NCI-H187 treated with DMSO at 0.1 percent for 48 hours (cell line): ENCODE measurements at regions not wholly inside any gene's neighbourhood (a gene's known extent, or its start where the extent isn't known, plus 50 kb on each side); places are given as distances from the start of the nearest gene placed in this dataset.

Source experiments
- DNase-seq: peaks from one replicate; lab custom pipeline; 2025; lab: John Stamatoyannopoulos, UW

DNA sequence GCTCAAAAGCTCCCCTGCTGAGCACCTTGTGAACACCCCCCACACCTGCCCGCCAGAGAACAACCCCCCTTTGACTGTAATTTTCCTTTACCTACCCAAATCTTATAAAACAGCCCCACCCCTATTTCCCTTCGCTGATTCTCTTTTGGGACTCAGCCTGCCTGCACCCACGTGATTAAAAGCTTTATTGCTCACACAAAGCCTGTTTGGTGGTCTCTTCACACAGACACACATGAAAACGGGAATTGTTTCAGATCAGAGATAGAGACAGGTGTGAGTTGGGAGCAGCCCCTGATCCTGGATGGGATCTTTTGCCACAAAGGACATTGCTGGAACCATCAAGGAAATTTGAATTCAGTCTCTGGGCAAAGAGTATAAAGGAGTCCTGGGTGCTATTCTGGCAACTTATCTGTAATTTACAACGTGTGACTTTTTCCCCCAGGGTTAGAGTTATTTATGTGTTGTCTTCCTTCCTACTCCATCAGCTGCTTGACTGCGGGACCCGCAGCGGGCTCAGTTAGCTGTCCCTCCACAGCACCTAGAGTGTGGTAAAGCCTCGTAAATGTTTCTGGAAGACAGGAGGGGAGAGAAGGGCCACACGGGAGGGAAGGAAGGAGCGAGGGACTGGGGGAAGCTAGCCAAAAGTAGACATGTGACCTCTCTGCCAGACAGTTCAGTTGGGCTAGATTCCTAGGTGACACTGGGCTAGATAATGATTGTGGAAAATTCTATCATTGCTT, 437.0 kb downstream of the ZNF608 start:
- DNase-seq: no peak

DNA sequence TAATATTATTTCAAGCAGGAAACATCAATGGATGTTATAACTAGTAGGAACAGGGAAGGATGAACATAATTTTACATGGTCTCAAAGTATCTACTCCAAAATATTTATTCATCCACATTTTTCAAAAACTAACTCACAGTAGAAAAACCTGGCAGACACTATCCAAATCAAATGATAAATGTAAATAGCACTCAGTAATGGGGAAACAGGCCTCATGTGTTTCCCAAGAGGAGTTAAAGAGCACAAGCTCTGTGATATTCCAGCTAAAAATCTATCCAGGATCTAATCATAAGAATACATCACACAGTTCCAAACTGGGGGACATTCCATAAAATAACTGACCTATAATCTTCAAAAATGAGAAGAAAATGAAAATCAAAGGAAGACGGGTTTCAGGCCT, 443.1 kb downstream of the ZNF608 start:
- DNase-seq: no peak

DNA sequence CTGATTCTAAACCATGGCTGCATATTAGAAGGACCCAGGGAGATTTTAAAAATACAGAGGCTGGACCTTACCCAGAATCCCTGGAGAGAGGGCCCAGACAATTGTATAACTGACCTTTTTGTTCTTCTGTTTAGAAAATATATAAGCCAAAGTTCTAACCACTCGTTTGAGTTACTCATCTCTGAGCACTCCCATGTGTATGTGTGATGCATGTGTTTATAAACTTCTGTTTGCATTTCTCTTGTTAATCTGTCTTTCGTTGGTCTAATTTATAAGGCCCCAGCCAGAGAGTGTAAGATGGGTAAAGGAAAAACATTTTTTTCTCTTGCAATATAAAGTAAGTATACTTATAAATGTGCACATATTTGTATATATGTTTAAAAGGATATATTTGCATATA, 443.9 kb downstream of the ZNF608 start:
- no peak for DNase-seq

DNA sequence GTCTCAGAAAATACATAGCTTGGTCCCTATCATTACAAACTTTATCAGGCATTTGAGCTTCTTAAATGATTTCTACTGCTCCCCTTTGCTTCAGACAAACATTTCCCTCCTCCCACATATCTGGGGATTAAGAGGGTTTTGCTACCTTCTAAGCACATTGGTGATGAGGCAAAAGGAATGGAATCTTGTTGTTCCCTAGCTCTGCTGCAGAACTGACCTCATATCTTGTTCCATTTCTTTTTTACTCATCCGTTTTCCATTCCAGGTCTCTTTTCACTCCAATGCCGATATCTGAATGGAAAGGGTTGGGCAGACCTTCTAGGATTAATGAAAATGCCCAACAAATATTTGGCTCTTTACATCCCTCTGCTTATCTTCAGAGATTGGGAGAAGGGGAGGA, 444.6 kb downstream of the ZNF608 start:
- DNase-seq: no peak

DNA sequence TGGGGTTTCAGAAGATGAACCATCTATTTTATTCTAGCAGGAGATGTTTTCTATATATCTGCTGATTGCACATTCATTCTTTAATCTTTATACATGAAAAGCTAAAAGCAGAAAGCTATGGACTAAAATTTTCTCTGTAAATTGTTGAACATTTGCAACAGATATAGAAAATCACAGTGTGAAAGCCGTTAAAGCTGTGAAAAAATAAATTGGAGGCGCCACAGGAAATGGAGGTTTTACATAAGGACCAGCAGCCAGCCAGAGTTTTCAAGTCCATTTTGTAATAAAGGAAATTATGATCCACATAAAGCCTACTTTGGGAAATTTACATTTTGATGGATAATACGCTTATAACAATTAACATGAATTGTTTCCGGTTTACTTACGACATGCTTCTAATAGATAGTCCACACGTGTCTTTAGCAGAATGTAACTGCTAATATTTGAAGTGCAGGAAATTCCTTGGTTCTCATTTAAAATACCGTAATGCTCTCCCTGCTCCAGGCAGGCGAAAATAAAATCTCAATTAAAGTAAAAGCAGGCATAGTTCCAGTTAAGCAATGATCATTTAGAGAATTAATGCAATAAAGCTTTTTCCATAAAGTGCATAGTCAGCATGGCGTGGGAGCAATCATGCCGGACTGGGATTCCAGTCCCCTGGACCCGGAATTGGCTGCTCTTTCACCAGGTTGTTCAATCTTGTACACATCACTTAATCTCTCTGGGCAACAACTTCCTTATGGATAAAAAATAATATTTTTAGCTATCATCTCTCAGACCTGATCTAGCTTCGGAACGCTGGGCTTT, 445.4 kb downstream of the ZNF608 start:
- DNase-seq: no peak

DNA sequence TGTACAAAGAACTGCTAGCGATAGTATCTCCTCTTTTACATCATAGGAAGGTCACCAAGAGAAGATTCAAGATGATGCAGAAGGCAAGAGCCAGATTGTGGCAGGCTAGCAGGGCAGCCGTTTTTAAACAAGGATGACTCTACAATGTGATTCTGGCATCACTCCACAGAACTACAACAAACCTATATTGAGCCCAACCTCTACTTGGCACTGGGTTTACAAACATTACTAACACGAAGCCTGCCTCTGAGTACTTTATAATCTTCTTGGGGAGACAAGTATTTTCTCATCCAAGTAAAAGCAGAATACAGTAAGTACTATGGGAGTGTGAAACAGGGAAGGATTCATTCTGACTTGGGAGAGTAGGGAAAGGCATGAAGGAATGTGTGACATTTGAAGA, 448.6 kb downstream of the ZNF608 start:
- DNase-seq: no peak

DNA sequence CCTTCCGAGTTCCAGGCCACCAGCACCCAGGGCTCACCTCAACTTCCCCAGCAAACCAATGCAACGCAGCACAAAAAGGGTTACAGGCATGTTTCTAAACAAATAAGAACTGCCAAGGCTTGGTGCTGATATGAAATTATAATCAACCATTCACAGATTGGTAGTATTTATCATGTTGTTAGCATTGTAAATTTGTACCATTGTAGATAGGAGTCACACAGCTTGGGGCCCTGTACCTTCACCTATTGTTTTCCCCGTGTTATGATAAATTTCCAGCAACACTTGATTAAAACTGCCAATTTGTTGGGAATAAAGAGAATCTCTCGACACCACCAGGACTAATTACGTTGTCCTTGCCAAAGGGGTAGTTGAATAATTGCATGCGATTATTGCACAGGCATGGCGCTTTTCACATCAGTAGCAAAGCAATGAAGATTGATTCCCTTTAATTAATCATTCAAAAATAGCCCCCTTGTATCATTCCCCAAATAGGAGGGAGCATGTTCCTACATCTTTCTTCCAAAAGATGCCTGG, 454.1 kb downstream of the ZNF608 start:
- no peak for DNase-seq

DNA sequence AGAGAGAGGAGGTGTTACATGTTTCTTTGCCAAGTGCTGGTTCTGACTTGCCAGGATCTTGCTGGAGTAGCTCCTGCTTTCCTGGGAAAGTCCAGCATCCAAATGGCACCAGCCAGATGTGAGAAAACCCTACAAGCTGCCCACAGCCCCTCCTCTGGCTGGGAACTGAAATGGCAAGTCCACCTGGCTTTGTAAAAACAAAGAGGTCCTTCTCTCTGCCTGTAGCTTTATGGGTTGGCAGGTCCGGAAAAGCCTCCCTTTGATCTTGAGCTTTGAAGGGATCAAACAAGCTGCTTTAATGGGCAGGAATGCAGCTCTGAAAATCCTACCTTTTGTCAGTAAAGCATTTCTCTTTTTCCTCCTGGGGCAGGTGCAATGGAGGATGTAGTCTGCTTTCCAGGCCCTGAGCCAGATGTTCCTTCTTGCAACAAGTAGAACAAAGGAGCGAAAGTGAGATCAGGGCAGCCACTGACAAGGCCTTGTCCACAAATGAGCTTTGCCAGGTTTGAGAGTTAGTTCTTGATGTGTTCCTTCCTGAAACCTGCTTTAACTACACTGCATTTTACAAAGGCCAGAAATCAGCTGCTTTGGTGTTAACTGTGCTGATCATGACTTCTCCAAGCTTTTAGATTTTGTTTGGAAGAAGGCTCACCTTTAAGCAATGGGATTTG, 456.7 kb downstream of the ZNF608 start:
- no peak for DNase-seq

DNA sequence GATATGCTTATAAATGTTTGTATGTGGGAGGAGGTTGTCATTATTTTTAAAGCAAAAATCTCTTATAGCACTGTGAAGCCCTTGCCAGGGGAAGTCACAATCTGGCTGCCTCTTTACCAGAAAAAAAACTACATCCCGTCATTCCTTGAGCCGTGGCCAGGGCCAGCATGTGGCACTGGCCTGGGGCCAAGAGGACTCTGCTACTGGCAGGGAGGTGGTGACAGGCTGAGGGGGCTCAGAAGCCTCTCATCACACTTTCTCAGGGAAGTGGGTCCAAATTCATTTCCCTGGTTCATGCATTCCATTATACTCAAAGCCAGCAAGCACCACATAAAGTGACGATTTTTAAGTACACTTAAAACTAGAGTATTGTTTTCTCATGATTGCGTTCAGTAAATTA, 457.3 kb downstream of the ZNF608 start:
- no peak for DNase-seq

DNA sequence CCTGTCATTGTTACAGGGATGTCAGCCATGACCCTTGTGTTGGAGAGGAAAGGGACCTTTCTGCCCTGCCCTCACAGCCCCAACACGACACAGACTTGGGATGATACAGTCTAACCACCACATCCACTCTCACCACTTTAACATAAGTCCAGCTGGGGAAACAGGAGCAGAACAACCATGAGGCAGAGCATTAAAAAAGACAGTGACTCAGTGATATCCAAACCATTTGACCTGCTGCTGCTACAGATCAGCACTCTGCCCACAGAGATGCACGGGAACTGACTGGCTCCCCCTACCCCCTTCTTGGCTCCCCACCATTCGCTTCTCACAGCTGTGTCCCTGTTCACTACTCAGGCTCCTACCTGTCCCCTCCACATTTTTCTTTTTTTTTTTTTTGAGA, 458.6 kb downstream of the ZNF608 start:
- DNase-seq: no peak

DNA sequence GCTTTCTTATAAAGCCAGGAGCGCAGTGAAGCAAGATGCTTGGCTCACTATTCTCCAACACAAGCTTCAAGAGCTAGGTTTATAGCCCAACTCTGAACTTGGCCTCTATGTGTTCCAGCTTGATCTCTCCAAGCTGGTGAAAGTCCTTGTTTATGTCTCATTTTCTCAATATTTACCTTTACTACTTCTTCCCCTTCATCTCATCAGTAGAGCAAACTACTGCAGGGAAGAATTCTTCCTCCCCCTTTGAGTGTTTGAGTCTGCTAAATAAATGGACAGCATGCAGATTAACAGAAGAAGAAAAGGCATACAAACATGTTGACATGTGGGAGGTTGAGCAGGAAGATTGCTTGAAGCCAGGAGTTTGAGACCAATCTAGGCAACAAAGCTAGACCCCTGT, 460.7 kb downstream of the ZNF608 start:
- no peak for DNase-seq

DNA sequence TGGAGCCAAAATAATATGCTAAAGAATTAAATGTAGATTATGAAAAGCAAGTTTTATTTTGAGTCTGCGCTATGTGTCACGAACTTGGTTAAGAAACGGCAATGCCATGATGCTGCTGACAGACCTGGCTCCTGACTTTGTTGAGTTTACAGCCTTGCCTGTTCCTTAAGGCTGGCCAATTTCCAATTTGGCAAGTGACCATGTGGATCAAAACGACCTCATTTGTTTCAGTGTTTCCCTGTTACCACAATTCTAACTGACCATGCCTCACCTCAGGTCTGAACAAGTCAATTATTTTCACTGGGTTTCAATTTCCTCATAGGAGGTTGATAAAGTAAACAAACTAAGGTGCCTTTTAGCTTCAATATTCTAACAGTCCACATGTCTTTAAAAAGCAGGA, 461.4 kb downstream of the ZNF608 start:
- no peak for DNase-seq

DNA sequence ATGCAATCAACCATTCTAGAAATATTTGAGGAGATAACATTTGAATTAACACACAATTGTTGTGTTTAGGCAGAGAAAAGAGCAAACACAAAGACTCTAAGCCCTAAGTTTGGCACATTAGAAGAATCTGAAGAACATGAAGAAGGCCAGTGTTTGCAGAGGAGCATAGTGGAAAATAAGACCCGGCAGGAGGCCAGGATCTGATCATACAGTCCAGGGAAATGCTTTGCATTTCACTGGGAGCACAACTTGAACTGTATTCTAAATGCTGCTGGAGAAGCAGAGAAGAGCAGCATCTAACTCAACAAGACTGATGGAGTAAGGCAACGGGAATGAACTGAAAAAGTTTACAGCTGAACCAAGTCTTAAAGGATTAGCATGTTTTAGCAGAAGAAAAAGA, 463.4 kb downstream of the ZNF608 start:
- no peak for DNase-seq

DNA sequence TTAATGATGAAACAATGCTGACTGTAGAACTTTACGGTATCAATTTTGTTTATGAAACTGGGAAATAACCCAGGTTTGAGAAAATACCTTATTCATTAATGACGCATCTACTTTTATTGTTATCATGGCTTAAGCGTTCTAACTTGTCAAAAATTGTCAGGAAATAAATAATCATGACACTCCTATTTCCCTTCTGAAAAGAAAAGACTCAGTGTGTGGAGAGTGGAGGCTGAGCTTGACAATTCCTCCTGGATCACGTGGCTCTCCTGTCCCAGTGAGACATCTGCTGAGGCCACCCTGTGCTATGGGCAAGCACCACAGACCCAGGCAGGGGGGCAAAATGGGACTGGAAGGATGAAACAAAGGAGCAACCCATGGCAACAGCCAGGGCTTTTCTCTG, 466.4 kb downstream of the ZNF608 start:
- no peak for DNase-seq

DNA sequence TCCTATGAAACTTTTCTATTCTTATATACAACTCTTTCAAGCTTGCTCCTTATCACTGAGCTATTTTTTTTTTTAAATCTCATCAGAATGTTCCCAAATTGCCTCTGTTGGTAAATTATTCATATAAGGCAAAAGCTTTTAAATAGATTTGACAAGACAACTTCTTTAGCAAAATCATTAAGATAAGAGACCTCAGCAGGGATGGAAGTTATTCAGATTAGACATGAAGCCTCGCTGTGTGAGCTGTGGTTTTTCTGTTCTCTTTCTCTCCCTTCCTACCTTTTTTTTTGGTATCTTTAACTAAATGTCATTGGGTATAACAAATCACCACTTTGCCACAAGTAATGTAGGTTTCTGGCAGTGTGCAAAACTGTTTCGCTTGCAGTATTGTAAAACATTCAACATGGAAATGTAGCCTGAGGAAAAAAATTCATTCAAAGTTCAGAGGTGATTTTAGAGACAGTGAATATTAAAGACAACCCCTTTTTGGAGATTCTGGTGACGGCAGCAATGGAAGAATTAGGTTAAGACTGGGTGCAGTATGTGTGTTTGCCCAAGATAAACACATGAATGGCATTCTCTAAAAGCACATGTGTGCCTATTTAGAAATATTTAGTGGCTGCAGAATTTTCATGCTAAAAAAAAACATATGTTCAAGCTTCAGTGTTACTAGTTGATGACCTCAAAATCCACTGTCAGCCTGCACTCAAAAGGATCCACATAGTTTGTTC, 467.1 kb downstream of the ZNF608 start:
- DNase-seq: no peak

DNA sequence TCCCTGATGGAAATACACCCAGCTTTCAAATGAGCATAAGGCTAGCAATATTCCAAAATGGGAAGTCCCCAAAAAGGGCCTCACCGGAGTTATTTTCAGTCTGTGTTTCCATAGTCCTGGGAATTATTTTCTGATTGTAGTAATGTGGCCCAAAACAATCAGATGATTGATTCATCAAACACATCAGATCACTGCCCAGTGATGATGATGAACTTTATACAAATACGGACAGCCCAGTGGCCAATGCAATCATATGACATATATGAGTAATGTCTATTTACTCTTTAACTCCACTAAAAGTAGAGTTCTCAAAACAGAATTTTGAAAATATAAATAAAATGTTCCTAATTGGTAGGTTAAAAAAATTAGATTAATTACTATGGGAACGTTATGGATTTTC, 467.8 kb downstream of the ZNF608 start:
- no peak for DNase-seq

DNA sequence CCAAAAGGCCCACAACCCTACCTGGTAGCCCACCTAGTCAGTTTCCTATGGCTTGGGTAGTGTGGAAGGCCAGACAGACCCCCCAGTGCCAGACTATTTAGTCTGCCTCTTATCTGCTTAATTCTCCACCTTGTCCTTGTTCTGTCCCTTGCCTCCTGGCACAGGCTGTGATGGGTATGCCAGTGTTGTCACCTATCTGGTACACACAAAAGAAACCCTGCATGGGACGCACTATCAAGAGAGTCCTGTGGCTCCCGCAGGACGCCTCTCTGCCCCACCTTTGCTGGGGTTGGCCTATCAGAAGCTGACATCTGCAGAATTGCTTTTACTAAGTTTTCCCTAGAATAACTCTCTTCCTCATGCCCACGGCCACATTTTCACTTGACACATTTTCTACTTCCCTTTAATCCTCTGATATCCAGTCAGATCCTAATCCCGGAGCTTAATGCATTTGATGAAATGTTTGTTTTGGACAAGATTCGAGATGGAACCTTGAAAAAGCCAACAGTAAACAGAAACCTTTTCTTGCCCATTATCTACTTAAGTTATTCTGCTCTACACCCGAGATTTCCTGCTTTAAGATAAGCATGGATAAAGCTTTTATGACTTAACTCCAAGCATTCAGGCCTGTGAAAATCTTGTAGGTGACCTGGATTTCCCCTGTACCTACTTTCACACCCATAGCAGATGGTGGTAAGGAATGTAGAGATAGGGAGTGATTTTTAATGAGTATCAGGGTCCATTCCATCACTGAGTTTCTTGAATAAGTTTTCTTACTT, 468.5 kb downstream of the ZNF608 start:
- DNase-seq: no peak

DNA sequence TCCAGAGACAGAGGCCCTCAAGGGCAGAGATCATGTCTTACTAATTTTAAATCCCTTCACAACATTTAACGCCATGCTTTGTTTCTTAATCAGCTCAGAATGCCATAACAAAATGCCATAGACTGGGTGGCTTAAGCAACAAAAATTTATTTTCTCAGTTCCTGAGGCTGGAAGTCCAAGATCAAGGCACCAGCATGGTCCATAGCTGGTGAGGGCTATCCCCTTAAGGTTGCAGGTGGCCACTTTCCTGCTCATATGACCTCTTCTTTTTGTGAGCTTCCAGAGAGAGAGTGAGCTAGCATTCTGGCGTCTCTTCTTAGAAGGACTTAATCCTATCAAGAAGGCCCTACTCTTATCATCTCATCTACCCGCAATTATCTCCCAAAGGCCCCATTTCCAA, 470.3 kb downstream of the ZNF608 start:
- DNase-seq: no peak

DNA sequence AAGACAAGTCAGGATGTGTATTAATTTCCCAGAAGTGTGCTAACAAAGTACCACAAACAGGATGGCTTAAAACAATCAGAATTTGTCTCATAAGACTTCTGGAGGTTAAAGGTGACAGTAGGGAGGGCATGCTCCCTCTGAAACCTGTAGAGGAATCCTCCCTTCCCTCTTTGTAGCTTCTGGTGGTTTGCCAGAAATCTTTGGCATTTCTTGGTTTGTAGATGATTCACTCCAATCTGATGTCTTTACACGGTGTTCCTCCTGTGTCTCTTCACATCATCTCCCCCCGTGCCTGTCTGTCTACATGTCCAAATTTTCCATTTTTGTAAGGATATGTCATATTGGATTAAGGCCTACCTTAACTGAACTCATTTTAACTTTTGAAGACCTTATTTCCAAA, 471.5 kb downstream of the ZNF608 start:
- DNase-seq: no peak

DNA sequence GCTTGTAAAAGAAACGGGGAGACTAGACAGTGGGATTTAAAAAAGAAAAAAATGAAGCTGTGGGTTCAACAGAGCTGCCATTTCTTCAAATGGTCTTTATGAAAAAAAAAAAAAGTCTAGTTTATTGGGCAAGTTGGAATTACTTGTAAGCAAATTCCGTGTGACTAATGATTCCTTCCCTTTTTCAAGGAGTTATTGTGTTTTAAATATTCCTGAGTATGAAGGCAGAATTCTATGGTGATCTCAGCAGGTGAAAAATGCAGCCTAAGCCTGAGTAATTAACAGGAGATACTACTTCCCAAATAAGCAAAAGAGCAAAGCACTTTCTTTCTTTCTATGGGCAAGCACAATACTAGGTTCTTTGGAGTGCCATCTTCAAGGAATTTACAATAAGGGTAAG, 481.9 kb downstream of the ZNF608 start:
- DNase-seq: no peak
